HG03442 (cell line): ENCODE measurements at regions not wholly inside any gene's neighbourhood (a gene's known extent, or its start where the extent isn't known, plus 50 kb on each side); places are given as distances from the start of the nearest gene placed in this dataset.
"Not testable (repeated sequence)": the region's sequence is repeated elsewhere in the genome, so short reads cannot be mapped to it uniquely, and the experiment has no call there.

Experiments used
- ATAC-seq: cut with Tn5 transposase; IDR thresholded peaks from one replicate; pipeline ENCODE4 v1.9.1; 2021; ENCODE audit warnings: mild to moderate bottlenecking, moderate library complexity; ENCODE audit not compliant: unreplicated experiment

DNA sequence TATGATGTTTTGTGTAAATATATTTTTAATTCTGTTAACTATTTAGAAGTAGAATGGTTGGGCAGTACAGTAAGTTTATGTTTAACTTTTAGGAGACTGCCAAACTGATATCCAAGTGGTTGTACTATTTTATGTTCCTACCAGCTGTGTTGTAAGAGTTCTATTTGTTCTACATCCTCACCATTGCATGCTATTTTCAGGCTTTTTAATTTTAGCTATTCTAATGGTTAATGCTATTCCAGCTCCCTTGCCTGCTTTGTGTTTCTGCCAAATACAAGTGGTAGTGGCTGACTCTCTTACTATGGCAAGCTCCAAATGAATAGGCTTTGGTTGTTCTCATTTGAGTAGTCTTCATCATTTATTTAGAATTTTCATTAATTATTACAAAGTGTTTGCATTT, 476.4 kb downstream of the KIF4B start:
- no peak for ATAC-seq

DNA sequence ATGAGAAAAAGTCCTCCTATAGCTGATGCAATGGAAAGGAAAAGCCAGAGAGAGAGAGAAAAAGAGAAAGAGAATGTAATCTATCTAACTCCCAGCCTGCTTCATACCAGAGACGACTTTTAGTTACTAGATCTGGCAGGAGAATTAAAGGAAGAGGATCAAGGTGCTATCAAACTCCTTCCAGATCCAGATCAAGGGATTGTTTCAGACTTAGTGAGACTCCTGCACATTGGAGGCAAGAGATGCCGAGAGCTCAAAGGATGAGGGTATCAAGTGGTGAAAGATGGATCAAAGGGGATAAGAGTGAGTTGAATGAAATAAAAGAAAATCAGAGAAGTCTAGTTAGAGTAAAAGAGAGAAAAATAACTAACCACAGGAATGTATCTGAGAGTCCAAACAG, 478.6 kb downstream of the KIF4B start:
- ATAC-seq, result no peak

DNA sequence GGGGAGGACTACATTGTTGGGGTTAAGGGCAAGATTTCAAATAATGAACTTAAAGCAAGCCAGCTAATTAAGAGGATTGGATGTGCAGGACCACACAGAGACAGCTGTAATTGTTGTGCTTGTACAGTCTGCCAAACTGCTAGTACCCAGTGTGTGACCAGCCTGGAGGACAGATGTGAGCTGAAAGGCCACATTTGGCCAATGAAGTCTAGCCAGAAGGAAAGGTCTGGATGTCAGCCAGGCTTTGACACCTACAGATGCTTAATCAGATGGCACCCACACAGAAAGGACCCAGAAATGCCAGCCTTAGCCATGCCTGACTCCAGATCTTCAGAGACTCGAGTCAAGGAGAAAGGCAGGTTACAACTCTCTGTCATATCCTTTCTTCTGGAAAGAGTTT, 491.1 kb downstream of the KIF4B start:
- ATAC-seq, result no peak

DNA sequence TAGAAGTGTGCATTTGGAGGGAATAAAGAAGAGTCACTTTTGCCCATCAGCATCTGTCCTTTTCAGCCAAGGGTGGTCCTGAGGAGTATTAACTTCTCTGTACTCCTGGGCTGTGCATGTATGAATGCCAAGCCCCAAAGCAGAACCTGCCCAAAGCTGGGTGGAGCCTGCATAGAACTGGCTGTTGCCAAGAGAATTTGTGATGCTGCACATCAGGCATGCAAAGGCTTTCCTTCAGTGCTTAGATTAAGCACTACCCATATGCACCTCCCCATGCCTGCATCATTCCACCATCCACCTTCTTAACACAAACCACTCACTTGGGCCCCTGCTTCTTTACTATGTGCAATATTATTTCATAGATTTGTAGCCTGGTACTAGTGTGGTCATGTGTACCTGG, 493.8 kb downstream of the KIF4B start:
- no peak for ATAC-seq

DNA sequence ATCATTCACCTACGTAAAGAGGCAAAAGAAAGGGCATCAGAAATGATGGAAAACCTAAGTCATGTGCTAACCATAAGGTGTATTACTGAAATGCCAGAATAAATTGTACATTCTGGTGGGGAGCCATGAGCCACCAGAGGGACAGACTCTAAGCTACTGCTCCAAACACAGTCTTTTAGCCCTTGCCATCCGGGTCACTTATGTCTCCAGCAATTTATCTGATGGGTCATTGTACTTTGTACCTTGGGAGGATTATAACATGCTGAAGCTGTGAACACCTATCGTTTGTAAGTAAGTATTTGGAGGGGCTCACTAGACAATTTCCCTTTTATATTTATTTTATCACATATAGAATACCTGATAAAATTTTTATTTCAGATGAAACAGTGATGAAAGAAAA, 495.1 kb downstream of the KIF4B start:
- no peak for ATAC-seq

DNA sequence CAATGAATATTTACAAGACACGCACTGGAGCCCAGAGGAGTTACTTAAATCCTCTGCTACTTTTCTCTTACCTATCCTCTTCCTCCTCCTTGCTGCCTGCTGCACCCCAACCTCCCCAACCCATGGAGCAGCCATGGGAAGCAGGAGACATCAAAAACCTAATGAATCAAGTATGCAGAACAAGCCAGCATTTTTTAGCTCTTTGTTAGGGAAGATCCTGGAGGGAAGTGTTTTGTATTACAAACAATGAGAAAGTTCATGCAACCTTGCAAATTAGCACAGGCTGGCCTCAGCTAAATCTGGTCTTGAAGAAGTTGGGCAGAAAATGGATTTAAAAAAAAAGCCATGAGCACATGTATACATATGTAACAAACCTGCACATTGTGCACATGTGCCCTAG, 498.8 kb downstream of the KIF4B start:
- ATAC-seq, result no peak

DNA sequence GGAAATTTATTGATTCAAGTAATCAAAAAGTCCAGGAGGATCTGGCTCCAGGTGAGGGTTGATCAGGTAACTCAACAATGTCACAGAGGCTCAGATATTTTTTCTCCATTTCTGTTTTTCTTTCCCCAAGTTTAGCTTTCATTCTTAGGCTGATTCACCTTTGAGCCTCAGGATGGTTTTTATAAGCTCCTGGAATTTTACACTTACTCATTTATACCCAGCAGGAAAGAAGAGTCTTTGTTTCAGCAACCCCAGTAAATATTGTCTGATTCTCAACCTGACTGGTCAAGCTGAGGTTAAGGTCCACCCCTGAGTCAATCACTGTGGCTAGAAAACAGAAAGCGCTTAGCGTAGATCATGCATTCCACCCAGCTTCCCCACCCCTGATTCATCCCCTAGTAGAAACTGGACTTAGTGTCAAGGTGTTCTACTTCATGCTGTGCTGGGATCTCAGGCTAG, 500.6 kb downstream of the KIF4B start:
- ATAC-seq, result no peak

DNA sequence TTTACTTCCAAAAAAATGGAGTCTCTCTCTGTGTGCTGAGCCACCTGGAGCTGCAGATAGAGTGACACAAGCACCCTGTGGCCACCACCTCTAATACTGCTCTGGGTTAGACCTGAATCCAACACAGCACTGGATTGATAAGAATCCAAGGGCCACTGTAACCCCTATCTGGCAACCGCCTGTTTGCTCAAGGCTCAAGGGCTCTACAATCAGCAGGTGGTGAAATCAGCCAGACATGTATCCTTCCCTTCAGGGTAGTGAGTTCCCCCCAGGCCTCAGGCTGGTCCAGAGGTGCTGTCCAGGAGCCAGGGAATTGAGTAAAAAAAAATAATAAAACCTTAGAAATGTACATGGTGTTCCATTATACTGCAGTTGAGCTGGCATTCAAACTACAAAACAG, 509.0 kb downstream of the KIF4B start:
- ATAC-seq, result no peak

DNA sequence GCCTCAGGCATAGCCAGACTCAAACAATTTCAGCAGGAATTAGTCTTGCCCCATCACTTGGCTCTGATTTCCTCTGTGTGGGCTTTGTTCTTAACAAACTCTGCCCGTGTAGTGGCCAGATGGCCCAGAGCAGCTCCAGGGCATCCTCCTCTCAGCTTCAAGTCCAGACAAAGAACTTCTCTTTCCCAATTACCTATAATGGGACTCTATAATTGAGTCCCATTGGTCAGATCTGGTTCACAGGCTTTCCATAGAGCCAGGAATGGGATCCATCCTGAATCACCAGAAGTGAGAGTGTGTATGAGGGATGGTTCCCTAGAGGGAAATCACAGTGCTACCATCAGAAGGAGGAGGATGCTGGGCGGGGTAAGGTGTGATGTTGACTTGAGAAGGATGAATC, 515.8 kb downstream of the KIF4B start:
- no peak for ATAC-seq

DNA sequence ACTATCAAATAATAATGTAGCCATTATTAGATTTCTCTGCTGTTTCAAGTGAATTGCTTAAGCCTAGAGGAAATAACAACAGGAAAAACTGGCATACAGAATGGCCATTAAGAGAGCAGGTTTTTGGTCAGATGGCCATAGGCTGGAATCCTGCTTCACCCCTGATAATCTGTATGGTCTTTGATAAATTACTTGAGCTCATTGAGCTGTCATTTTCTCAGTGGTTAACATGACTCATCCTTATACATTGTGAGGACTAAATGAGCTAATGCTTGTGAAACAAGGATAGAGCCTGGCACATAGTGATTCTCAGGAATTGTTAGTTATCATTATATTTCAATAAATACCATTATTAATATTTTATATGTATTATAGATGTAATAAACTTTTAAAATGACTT, 516.5 kb downstream of the KIF4B start:
- no peak for ATAC-seq

DNA sequence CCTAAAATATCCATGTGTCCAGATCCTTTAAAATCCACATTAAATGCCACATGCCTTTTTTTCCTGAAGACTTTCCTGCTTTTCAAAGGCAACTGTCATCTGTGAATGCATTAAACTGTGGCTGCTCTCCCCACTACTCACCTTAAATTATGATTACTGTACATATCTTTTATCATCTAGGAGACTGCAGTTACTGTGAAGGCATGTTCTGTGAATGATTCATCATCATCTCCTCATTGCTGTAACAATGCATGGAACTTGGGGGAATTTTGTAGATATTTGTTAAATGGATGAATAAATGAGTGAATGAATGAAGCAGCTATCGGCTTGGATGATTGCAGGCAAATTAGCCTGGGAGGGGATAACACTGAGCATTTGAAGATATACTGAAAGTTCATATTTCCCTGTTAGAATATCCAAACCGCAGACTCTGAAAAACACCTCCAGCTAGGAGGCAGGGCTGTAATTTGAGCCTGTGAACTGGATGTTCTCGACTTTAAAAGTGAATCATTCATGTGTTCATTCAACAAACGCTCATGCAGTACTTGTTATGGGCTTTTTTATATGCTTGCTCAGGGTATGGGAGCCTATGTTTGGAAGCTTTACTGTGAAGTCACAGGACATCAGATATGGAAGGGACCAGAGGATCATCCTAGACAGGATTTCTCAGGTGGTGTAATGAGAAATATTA, 519.2 kb downstream of the KIF4B start:
- no peak for ATAC-seq

DNA sequence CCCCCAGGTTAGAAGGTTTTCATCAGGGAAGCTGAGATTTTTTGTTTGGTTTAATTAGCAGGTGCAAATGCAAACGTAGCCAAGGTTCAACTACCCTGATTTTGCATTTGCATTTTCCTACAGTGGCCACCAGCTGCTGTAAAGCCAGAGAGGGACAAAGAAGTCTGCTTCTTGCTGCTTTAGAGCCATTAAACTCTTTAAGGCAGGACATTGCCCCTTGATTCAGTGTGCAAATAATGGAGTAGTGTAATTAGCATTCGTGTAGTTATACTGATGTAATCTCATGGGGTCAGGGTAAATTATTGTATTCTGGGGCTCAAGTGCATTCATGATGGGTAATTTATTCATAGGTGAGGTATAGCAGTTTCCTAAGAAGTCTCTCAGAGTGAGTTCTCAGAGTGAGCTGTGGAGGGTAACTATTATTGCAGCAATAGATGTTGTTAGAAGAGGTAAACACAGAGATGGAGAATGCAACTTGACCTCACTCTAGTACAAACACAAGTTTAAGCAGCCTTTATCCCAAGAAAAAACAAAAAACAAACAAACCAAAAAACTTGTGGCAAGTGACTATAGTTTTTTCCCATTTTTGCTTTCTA, 526.5 kb downstream of the KIF4B start:
- ATAC-seq, result no peak

DNA sequence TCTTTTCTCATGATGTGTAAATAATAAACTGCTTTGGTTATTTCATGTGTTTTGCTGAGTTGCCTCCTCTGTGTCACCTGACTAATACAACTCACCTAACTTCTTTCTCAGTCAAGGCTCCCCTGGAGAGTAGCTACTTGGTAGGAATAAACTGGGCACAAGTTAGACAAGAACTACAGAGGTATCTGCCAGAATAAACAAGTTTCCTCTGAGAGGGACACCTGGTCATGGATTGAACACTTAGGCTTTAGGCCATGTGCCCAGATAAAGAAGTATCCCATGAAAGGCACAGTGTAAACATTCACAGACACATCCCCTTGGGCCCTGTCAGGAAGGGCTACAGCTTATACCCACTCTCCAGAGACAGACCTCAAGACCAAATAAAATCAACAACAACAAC, 532.5 kb downstream of the KIF4B start:
- no peak for ATAC-seq

DNA sequence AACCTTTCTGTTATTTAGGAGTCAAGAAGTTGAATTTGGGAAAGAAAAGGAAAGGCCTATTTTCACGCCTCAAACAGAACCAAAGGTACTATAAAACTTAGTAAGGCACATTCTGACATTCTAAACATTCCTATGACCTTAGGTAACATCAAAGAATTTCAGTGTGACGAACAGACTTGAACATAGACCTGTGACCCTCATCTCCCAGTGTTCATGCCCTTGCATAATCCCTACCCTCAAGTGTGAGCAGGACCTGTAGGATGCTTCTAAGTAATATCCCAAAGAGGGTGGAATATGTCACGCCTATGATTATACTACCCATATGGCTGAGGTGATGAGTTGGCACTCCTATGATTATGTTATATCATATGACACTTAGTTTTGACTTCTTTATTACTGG, 540.9 kb downstream of the KIF4B start:
- no peak for ATAC-seq

DNA sequence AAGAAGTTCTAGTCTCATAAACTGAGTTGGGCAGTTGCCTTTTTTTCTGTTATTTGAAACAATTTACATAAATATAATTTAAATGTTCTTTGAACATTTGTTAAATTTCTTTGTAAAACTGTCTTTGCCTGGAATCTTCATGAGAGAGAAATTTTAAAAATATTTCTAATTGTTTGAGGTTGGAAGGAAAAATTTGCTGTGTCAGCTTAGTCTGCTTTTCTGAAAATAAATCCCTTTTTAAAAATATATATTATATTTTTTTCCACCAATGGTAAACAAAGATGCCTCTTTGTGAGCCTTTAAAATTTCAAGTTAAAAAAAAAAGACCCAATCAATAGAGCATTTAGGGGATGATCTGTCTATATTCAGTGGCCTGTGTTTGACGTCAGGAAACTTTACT, 542.7 kb downstream of the KIF4B start:
- no peak for ATAC-seq

DNA sequence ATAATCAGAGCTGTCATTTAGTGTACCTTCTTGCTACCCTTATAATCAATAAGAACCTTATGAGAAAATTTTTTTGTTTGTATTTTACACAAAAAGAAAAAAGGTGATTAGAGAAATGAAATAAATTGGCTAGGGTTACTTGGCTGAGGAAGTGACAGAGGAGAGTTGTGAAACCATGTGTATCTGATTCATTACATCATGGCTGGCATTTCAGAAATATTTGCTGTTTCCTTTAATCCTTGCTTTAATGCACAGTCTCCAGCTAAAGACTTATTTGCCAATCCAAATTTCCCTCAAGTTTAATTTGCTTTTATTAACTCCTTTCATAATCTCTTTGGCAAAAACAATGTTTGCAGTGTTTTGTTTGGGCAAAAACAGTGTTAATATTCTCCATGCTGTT, 543.1 kb downstream of the KIF4B start:
- no peak for ATAC-seq

DNA sequence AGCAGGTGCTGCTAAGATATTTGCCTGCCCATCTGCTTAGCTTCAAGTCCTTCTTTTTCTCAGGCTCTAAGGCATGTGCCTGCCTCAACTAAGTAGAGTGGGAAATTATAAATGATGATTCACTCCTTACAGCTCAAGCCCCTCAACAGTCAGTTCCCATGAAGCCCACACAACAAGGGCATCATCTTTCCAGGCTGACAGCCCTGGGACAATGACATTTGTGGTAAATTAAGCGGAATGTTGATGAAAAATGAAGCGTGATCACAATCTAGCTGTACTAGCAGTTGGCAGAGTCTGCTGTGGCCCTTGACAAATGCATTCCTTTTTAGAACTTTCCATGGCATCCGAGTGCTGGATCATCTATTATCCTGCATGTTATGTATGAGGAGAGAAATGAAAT, 548.6 kb downstream of the KIF4B start:
- ATAC-seq, result no peak

DNA sequence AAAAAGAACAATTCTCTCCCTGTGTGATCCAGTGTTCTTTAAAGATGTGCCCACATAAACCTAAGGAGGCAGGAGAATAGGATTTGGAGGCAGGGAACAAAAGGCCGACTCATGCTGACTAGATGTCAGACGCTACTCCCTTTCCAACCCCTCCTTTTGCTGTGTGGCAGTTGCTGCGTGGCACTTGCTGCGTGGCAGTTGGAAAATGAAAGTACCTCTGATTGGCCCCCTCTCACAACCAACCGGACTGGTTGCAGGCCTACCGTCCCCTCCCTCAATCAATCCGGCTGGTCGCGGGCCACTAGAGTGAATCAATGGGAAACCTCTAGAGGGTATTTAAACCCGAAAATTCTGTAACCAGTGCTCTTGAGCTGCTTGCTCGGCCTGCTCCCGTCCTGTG, 551.0 kb downstream of the KIF4B start:
- ATAC-seq, result no peak

DNA sequence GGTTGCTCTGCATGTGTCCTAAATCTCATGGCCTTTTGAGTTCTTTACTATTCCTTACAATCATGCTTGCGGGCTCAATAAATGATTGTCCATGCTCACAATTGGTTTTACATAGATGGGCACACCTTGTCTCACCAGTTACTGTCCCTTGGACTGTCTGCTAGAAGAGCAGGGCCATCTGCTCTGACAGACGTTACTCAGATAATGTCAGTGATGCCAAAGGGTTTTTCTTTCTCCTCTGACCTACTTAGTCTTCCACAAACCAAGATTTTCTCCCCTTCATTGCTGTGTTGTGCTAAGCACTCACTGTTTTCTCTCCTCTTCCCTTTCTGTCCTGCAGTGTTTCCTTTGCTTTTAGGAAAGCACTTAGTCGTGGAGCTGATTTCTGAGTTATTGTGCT, 562.3 kb downstream of the KIF4B start:
- ATAC-seq, result no peak

DNA sequence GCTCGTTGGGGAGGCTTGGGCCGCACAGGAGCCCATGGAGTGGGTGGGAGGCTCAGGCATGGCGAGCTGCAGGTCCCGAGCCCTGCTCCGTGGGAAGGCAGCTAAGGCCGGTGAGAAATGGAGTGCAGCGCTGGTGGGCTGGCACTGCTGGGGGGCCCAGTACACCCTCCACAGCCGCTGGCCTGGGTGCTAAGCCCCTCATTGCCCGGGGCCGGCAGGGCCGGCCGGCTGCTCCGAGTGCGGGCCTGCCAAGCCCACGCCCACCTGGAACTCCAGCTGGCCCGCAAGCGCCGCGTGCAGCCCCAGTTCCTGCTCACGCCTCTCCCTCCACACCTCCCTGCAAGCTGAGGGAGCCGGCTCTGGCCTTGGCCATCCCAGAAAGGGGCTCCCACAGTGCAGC, 573.3 kb downstream of the KIF4B start:
- ATAC-seq, result not testable (repeated sequence)

DNA sequence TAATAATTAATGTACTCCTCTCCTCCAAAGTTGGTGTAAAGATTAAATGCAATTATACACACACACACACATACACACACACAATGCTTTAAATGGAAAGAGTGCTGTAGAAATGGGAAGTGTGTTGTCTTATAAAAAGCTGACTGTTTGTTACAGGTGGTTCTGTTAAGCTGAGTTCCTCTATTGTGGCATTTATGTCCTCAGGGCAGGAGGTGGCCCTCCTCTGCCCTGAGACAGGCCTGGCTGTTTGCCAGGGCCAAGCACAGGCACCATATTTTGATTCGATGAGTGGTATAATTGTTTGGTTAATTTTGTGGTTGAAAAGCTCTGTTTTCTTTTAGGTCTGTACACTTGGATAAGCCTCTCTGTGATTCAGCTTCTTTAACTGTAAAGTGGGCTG, 573.9 kb downstream of the KIF4B start:
- no peak for ATAC-seq

DNA sequence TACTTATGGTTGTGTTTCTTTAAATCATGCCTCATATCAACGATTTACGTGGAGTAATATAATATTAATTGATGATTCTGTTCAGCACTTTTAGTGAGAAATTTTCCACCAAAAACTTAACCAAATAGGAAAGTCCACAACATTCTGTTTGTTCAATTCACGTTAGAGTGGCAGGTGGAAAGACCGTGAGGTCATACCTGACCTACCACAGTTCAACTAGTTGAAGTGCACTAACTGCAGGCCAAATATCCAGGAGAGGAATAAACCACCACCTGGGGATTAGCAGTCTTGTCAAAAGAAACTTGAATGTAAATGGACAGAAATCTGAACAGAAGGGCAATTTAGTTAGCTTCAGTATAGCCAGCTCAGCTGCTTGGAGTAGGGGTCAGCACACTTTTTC, 577.7 kb downstream of the KIF4B start:
- no peak for ATAC-seq

DNA sequence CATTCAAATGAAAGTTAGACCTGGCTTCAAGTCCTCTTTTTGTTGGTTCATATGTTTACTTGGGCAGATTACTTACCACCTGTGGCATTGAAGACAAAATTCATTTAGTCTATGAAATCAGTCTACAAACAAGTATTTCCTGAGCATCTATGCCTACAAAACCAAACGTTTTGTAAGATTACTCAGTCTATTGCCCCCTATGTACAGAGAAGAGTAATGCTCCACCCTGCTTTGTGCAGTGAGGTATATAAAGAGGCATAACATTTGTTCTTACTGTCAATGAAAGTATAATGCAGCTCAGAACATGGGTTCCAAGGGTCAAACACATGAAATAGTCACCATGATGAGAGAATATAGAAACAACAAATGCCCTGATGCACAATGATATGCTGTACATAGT, 580.7 kb downstream of the KIF4B start:
- ATAC-seq, result no peak
